Smooth muscle cell (in vitro differentiated cells): ENCODE measurements at regions not wholly inside any gene's neighbourhood (a gene's known extent, or its start where the extent isn't known, plus 50 kb on each side); places are given as distances from the start of the nearest gene placed in this dataset.
A peak's percentile ranks its signal among the peaks of the same experiment; 100 is the strongest.

Source experiments
- DNase-seq: peaks from one replicate; lab custom pipeline; 2025; ENCODE audit not compliant: unreplicated experiment; lab: John Stamatoyannopoulos, UW
- H2AFZ ChIP-seq: fragments of 200-600 bp; sonication (generic); 2 replicates; pipeline ENCODE4 v1.6.0; 2016; ENCODE audit warnings: antibody characterized with exemption, low read depth, mild to moderate bottlenecking
- H3F3A ChIP-seq: fragments of 200-600 bp; sonication (generic); 2 replicates; pipeline ENCODE4 v1.6.0; 2017; ENCODE audit warnings: antibody characterized with exemption, low read depth
- H3K27ac ChIP-seq: fragments of 200-600 bp; sonication (generic); 2 replicates; pipeline ENCODE4 v1.5.1; 2016; ENCODE audit warnings: low read depth, mild to moderate bottlenecking
- H3K27me3 ChIP-seq: fragments of 200-600 bp; sonication (generic); 2 replicates; pipeline ENCODE4 v1.6.1; 2016; ENCODE audit warnings: low read depth, mild to moderate bottlenecking
- H3K36me3 ChIP-seq: fragments of 200-600 bp; sonication (generic); 2 replicates; pipeline ENCODE4 v1.5.1; 2016; ENCODE audit warnings: low read depth
- H3K4me1 ChIP-seq: fragments of 200-600 bp; sonication (generic); 2 replicates; pipeline ENCODE4 v1.5.1; 2016; ENCODE audit warnings: low read depth
- H3K4me2 ChIP-seq: fragments of 200-600 bp; sonication (generic); 2 replicates; pipeline ENCODE4 v1.6.0; 2016; ENCODE audit warnings: mild to moderate bottlenecking
- H3K4me3 ChIP-seq: fragments of 200-600 bp; sonication (generic); 2 replicates; pipeline ENCODE4 v1.5.1; 2016; ENCODE audit warnings: mild to moderate bottlenecking
- H3K79me2 ChIP-seq: fragments of 200-600 bp; sonication (generic); 2 replicates; pipeline ENCODE4 v1.6.0; 2016; ENCODE audit warnings: low read depth, mild to moderate bottlenecking
- H3K9ac ChIP-seq: fragments of 200-600 bp; sonication (generic); 2 replicates; pipeline ENCODE4 v1.6.0; 2016; ENCODE audit warnings: low read depth
- H3K9me3 ChIP-seq: fragments of 200-600 bp; sonication (generic); replicated peaks from 2 replicates; pipeline ENCODE4 v1.5.1; 2016; ENCODE audit warnings: low read depth
- H4K20me1 ChIP-seq: fragments of 200-600 bp; sonication (generic); 2 replicates; pipeline ENCODE4 v1.6.0; 2016; ENCODE audit warnings: low read depth
- WGBS: methylation state at CpG from one replicate; pipeline ENCODE4 v1.1.7; 2016; ENCODE audit warnings: low lambda C conversion rate; 5-methylcytosine and 5-hydroxymethylcytosine counted together
- TF ChIP-seq, protein P1 (sequence below): fragments of 200-600 bp; sonication (generic); IDR thresholded peaks from 2 replicates; pipeline ENCODE4 v1.5.1; 2017; ENCODE audit warnings: borderline replicate concordance, mild to moderate bottlenecking, antibody characterized with exemption; ENCODE audit not compliant: insufficient read depth, poor library complexity, severe bottlenecking

DNA sequence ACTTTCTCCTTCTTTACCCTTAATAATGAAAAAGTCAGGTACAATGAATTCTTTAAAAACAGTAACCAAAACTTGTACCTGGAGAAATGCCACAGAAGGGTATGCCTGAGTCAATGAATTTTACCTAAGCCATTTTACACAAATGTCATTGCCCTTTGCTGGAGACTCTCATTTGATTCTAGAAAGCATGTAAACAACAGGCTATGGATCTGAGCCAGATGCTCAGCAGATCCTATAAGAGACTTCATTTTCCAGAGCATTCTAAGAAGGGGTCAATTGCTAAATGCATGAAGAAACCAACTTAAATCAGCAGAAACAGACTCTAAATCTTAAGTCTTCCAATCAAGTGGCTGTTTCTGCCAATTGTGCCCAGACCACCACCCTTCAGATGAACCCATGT, 83.8 kb upstream of the GALNT15 start:
- Histone ChIP-seq H3K4me3 (no peak overlapping the region), H3K79me2 (no peaks in the 10 kb centered on the region), H4K20me1 (no peaks in the 10 kb centered on the region), H3F3A (no peaks in the 10 kb centered on the region), H3K27ac (peak overlapping the region; percentile 23), H3K4me2 (peak overlapping the region; percentile 64), H3K27me3 (no peaks in the 10 kb centered on the region), H2AFZ (no peak overlapping the region), H3K9me3 (no peaks in the 10 kb centered on the region), H3K9ac (no peak overlapping the region), H3K4me1 (no peaks in the 10 kb centered on the region), H3K36me3 (no peaks in the 10 kb centered on the region)
- DNase-seq: no peak
- TF ChIP-seq, protein P1, sequence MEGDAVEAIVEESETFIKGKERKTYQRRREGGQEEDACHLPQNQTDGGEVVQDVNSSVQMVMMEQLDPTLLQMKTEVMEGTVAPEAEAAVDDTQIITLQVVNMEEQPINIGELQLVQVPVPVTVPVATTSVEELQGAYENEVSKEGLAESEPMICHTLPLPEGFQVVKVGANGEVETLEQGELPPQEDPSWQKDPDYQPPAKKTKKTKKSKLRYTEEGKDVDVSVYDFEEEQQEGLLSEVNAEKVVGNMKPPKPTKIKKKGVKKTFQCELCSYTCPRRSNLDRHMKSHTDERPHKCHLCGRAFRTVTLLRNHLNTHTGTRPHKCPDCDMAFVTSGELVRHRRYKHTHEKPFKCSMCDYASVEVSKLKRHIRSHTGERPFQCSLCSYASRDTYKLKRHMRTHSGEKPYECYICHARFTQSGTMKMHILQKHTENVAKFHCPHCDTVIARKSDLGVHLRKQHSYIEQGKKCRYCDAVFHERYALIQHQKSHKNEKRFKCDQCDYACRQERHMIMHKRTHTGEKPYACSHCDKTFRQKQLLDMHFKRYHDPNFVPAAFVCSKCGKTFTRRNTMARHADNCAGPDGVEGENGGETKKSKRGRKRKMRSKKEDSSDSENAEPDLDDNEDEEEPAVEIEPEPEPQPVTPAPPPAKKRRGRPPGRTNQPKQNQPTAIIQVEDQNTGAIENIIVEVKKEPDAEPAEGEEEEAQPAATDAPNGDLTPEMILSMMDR: no peak

DNA sequence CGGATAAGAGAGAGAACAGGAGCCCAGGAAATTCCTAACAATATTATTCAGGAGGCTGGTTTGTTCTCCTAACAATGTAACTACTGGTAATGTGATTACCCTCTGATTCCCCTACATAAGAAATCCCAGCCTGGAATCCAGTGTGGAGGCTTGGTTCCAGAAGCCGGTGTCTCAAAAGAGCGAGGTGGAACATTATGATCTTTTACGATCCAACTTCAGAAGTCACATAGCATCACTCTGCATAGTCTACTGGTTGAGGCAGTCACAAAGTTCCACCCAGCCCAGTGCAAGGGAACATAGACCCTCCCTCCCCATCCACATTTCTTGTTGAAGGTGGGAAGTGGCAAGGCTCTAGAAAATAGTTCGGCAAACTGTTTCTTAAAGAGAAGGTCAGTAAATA, 81.6 kb upstream of the GALNT15 start:
- Histone ChIP-seq H3K9me3 (no peaks in the 10 kb centered on the region), H3K79me2 (no peaks in the 10 kb centered on the region), H3F3A (no peaks in the 10 kb centered on the region), H3K27ac (no peak overlapping the region), H3K27me3 (no peaks in the 10 kb centered on the region), H4K20me1 (no peaks in the 10 kb centered on the region), H3K4me3 (no peak overlapping the region), H3K4me2 (no peak overlapping the region), H3K9ac (no peak overlapping the region), H3K36me3 (no peaks in the 10 kb centered on the region), H2AFZ (no peak overlapping the region), H3K4me1 (no peaks in the 10 kb centered on the region)
- TF ChIP-seq, protein P1: no peak
- 89% methylated on average over 5 of the region's 5 CpGs for WGBS
- DNase-seq: no peak

DNA sequence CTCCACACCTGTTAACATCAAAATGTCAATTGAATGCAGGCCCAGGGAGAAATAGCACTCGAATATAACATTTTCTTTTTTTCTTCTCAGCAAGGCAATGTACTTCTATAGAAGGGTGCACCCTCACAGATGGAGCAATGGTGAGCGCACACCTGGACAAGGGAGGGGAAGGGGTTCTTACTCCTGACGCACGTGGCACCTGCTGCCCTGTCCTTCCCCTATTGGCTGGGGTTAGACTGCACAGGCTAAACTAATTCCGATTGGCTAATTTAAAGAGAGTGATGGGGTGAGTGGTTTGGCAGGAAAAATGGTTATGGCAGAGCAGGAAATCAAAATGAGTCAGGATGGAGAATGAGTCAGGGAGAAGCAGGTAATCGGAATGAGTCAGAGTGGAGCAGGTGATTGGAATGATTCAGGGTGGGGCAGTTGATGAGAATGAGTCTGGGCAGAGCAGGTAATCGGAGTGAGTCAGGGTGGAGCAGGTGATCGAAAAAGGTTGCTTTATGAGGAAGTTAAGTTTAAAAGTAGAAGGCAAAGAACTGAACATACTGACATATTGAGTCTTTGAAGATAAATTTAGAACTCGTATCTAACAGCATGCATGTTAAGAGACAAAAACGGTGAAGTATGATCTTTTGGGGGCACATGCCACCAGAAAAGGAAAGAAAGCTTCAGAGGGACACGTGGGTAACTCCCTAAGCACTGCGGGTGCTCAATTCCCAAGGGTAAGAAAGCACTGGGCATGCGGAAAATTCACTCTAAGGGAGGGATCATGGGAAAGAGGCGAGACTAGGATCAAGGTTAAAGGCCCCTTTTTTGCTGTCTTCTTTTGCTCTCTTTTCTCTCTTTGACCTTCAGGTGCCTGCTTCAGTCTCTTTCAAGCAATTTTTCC, 72.9 kb upstream of the GALNT15 start:
- DNase-seq: no peak
- no peaks in the 10 kb centered on the region for H3K9me3 ChIP-seq
- no peaks in the 10 kb centered on the region for H3K27me3 ChIP-seq
- H3F3A ChIP-seq: no peaks in the 10 kb centered on the region
- no peak overlapping the region for H3K4me3 ChIP-seq
- H3K4me1 ChIP-seq: no peaks in the 10 kb centered on the region
- H2AFZ ChIP-seq: no peak overlapping the region
- H3K36me3 ChIP-seq: no peaks in the 10 kb centered on the region
- no peak overlapping the region for H3K4me2 ChIP-seq
- H4K20me1 ChIP-seq: no peaks in the 10 kb centered on the region
- H3K79me2 ChIP-seq: no peaks in the 10 kb centered on the region
- peak overlapping the region; percentile 61 for H3K9ac ChIP-seq
- WGBS: 82% methylated on average over 14 of the region's 14 CpGs
- TF ChIP-seq, protein P1: no peak
- peak overlapping the region; percentile 82 for H3K27ac ChIP-seq

DNA sequence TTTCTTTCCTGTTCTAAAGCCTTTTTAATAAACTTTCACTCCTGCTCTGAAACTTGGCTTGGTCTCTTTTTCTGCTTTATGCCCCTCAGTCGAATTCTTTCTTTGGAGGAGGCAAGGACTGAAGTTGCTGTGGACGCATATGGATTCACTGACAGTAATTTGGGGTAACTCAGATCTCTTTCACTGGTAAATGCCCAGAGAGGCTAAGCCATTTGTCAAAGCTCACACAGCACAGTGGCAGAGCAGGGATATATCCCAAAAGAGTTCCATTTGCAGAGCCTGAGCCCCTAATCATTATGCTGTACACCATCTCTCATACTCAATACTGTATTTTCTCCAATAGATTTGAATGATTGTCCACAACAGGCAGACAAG, 72.3 kb upstream of the GALNT15 start:
- H3K4me2 ChIP-seq: no peak overlapping the region
- H2AFZ ChIP-seq: no peak overlapping the region
- peak overlapping the region; percentile 61 for H3K9ac ChIP-seq

More for the DNA sequence above, 72.3 kb upstream of the GALNT15 start:
- WGBS: 90% methylated on average over 2 of the region's 2 CpGs
- Histone ChIP-seq H3K27me3 (no peaks in the 10 kb centered on the region), H3K4me1 (no peaks in the 10 kb centered on the region), H4K20me1 (no peaks in the 10 kb centered on the region), H3K27ac (peak overlapping the region; percentile 82), H3K4me3 (no peak overlapping the region), H3K9me3 (no peaks in the 10 kb centered on the region), H3F3A (no peaks in the 10 kb centered on the region), H3K79me2 (no peaks in the 10 kb centered on the region), H3K36me3 (no peaks in the 10 kb centered on the region)
- TF ChIP-seq, protein P1: no peak
- DNase-seq: no peak
